ENCODE measurements at regions not wholly inside any gene's neighbourhood (a gene's known extent, or its start where the extent isn't known, plus 50 kb on each side); places are given as distances from the start of the nearest gene placed in this dataset.

DNA sequence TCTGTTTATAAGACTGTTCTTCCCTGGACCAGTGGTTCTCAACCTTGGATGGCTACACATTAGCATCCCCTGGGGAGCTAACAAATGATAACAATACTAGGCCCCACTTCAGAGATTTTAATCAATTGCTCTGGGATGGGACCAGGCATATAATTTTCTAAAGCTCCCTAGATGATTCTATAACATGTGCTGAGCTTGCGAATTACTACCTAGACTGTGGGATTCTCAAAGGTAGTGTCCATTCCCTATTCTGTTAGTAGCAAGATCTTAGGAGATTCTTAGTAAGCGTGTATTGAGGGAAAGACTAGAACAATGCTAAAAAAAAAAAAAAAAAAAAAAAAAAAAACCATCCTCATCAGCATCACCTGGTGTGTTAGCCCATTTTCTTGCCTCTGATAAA, 412.0 kb upstream of the CDH5 start:
- H3K9me3 Mint-ChIP-seq, result no peaks in the 10 kb centered on the region
- H3K4me1 Mint-ChIP-seq, result no peaks in the 10 kb centered on the region
- DNase-seq (no peak), ATAC-seq (no peak)
- no peak overlapping the region for H3K27ac Mint-ChIP-seq
- no peak overlapping the region for H3K4me3 Mint-ChIP-seq
- H3K27me3 Mint-ChIP-seq, result no peaks in the 10 kb centered on the region

DNA sequence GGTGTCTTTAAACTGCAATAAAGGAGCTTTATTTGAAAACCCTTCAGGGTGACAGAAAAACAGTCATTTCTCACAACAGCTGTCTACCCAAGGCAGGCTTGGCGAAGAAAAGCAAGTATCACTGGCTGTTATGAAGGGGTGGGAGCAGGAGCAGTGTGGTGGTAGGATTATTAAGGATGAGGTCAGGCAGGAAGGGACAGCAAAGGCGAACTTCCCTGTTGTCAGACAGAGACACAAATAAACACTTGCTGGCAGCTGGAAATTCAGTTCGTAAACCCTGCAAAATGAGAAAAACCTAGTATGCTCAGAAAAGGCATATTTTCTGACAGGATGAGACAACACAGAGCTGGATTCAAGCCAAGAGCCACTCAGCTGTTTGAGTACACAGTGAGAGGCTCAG, 416.3 kb upstream of the CDH5 start:
- Mint-ChIP-seq H3K9me3 (peaks cover 0 to 4% of the 10 kb centered on the region in 2 donors), H3K27me3 (no peaks in the 10 kb centered on the region), H3K4me3 (no peak overlapping the region), H3K27ac (no peak overlapping the region), H3K4me1 (no peaks in the 10 kb centered on the region)
- DNase-seq (no peak), ATAC-seq (no peak)

DNA sequence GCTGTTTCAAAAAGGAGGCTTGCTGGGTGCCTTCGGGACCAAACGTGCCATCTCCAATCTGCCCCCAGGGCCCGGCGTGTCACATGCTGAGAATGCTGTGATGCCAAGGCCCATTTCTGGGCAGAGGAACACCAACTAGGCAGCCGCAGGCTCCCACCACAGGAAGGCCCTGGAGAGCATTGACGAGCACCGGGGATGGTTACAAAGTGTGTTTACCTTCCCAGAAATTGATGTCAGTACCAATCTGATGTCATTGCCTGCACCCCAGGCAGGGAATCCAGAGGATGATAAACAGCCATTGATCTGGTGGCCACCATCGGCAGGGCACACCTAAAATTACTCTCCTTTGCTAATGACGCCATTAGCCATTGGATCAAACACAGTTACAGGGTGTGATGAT, 418.1 kb upstream of the CDH5 start:
- Mint-ChIP-seq H3K4me3 (no peak overlapping the region), H3K27ac (no peak overlapping the region), H3K27me3 (no peaks in the 10 kb centered on the region), H3K9me3 (peaks cover 5 to 9% of the 10 kb centered on the region in 2 donors), H3K4me1 (no peaks in the 10 kb centered on the region)
- no peak for DNase-seq
- no peak for ATAC-seq

DNA sequence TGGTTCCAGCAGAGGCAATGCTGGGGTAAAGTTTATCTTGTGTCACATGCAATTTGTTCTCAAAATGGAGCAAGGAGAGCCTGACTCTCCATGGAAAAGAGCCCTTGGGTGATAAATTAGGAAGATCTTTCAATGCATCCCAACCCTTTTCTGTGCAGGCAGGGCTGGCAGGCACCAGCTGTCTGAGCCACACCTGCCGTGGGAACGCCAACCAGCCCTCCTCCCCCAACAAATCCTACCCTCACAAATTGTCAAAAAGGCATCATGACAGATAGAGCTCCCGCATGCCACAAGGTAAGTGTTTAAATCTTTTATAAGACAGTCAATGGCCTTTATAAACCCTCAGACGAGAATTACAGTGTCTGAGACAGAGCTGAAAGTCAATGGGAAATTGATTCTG, 418.5 kb upstream of the CDH5 start:
- H3K9me3 Mint-ChIP-seq, result peaks cover 7 to 9% of the 10 kb centered on the region in 2 donors

GRCh38 chr16:65945493-65945892, 421.0 kb upstream of the CDH5 start:
- Mint-ChIP-seq H3K4me3 (no peak overlapping the region), H3K27ac (no peak overlapping the region), H3K4me1 (no peaks in the 10 kb centered on the region), H3K27me3 (no peaks in the 10 kb centered on the region), H3K9me3 (peaks cover 7 to 9% of the 10 kb centered on the region in 2 donors)
- ATAC-seq (no peak), DNase-seq (no peak)

More for the DNA sequence above, 418.5 kb upstream of the CDH5 start:
- DNase-seq (no peak), ATAC-seq (no peak)
- no peak overlapping the region for H3K4me3 Mint-ChIP-seq
- H3K27me3 Mint-ChIP-seq, result no peaks in the 10 kb centered on the region
- no peaks in the 10 kb centered on the region for H3K4me1 Mint-ChIP-seq
- no peak overlapping the region for H3K27ac Mint-ChIP-seq

DNA sequence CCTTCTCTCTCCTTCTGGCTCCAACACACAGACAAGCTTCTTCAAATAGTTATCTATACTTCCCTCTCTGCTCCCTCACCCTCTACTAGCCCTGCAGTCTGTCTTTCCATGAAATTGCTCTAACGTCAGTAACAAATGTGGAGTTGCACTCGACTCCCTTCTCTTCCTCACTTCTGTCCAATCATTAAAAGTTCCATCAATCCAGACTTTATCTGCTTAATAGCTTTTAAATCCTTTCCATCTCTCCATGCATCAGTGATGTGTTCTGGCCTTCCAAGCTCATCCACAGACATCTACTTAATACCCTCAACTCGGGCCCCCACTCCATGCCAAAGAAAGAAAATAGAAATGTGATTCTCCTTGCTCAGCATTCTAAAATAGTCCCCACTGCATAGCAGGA, 422.1 kb upstream of the CDH5 start:
- Mint-ChIP-seq H3K4me1 (no peaks in the 10 kb centered on the region), H3K4me3 (no peak overlapping the region), H3K9me3 (peaks cover 7 to 9% of the 10 kb centered on the region in 2 donors), H3K27ac (no peak overlapping the region), H3K27me3 (no peaks in the 10 kb centered on the region)
- DNase-seq (no peak), ATAC-seq (no peak)

DNA sequence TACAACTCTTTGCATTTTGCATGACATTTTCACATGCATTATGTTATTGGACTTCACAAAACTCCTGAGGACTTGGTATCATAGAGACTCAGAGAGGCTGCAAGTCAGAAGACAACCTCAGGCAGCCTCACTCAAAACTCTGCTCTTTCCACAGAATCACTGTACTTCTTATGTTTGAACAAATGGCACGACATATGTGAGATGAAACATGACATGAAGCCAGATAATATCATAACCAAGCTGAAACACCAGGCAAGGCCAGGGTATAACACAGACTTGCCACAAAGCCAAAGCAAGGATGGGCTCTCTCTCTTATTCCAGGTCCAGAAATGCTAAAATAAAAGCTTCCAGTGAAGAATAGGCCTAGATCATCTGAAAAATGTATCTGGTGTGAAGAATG, 425.8 kb upstream of the CDH5 start:
- no peaks in the 10 kb centered on the region for H3K4me1 Mint-ChIP-seq

DNA sequence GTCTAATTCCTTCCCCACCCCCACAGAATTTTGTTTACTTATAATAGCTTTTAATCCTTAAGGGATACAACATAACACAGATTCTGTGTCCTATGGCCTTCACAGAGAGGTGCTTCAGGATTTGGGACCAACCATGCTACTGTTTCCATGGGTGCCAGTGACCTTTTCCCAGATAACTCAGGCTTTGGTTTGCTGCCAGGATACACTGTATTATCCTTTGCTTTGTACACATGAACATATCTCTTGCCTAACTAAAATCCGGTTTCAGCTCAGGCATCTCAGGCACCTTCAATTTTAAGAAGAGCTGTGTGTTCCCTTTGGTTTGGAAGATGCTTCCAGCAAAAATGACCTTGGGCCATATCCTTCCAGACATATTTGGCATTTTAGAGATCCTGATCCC, 428.4 kb upstream of the CDH5 start:
- Mint-ChIP-seq H3K4me3 (no peak overlapping the region), H3K4me1 (no peaks in the 10 kb centered on the region), H3K27ac (no peak overlapping the region), H3K27me3 (no peaks in the 10 kb centered on the region), H3K9me3 (peaks cover 4 to 28% of the 10 kb centered on the region in 2 donors)
- no peak for ATAC-seq
- no peak for DNase-seq

More for the DNA sequence above, 425.8 kb upstream of the CDH5 start:
- Mint-ChIP-seq H3K27ac (no peak overlapping the region), H3K27me3 (no peaks in the 10 kb centered on the region), H3K4me3 (no peak overlapping the region), H3K9me3 (peaks cover 9 to 15% of the 10 kb centered on the region in 2 donors)
- DNase-seq (no peak), ATAC-seq (no peak)

- DNase-seq (no peak), ATAC-seq (no peak)
- Mint-ChIP-seq H3K4me1 (no peaks in the 10 kb centered on the region), H3K27ac (no peak overlapping the region), H3K4me3 (no peak overlapping the region), H3K27me3 (no peaks in the 10 kb centered on the region), H3K9me3 (peaks cover 4 to 31% of the 10 kb centered on the region in 2 donors)
These were observed 429.0 kb upstream of the CDH5 start for GRCh38 chr16:65937455-65937854.

DNA sequence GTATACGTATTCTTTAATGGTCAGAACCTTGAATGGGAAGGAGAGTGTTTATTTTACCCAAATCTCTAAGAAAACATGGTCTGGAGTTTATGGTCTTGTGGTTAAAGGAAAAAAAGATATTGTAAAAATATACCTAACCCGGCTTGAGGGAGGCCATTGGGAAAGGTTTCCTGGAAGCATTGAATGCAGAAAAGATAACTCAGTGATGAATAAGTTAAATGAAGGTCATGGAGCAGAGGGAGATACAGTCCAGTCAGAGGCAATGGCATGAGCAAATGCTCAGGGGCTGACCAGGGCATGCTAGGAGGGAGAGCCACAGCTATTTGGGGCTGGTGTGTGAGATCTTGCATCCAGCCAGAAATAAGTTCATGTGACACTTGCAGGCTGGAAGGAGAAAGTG, 430.4 kb upstream of the CDH5 start:
- H3K27ac Mint-ChIP-seq, result no peak overlapping the region
- no peak for DNase-seq
- H3K4me3 Mint-ChIP-seq, result no peak overlapping the region
- H3K9me3 Mint-ChIP-seq, result peaks cover 4 to 31% of the 10 kb centered on the region in 2 donors
- ATAC-seq, result no peak
- no peaks in the 10 kb centered on the region for H3K4me1 Mint-ChIP-seq
- no peaks in the 10 kb centered on the region for H3K27me3 Mint-ChIP-seq

DNA sequence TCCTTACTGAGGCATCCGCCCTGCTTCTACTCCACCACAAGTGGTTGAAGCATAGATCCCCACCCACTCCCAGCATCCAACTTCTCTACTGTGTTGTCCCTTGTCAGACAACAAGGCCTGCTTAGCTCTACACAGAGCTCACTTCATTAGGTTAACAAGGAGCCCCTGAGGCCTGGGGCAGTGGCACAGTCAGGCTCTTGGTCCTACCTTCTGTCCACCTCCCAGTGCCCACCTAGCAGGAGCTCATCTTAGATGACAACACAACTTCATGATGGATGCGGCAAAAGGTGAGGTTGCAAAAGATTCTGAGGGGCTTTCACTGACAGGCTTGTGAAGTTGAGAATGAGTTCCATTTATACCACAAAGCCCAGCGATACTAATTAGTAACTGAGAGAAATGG, 432.0 kb upstream of the CDH5 start:
- no peak for DNase-seq
- H3K9me3 Mint-ChIP-seq, result peaks cover 11 to 42% of the 10 kb centered on the region in 2 donors
- no peak overlapping the region for H3K4me3 Mint-ChIP-seq
- no peaks in the 10 kb centered on the region for H3K27me3 Mint-ChIP-seq
- no peak for ATAC-seq
- H3K4me1 Mint-ChIP-seq, result no peaks in the 10 kb centered on the region
- H3K27ac Mint-ChIP-seq, result no peak overlapping the region

DNA sequence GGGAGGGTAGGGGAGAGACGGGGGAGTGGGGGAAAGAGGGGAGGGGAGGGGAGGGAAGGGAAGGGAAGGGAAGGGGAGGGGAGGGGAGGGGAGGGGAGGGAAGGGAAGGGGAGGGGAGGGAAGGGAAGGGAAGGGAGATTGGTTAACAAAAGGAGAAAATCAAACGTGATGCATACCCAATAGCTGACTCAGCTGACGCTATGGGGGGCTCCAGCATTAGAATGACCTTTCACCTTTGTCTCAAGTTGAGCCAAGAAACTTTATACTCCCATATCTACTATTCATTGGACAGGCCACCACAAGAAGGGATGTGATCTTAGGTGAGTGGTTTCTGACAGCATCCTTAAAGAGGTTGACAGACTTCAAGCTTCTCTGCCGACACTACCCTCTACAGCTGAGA, 432.8 kb upstream of the CDH5 start:
- Mint-ChIP-seq H3K4me1 (no peaks in the 10 kb centered on the region), H3K4me3 (no peak overlapping the region), H3K27ac (no peak overlapping the region), H3K27me3 (no peaks in the 10 kb centered on the region), H3K9me3 (peaks cover 11 to 47% of the 10 kb centered on the region in 2 donors)
- ATAC-seq (no peak), DNase-seq (no peak)

DNA sequence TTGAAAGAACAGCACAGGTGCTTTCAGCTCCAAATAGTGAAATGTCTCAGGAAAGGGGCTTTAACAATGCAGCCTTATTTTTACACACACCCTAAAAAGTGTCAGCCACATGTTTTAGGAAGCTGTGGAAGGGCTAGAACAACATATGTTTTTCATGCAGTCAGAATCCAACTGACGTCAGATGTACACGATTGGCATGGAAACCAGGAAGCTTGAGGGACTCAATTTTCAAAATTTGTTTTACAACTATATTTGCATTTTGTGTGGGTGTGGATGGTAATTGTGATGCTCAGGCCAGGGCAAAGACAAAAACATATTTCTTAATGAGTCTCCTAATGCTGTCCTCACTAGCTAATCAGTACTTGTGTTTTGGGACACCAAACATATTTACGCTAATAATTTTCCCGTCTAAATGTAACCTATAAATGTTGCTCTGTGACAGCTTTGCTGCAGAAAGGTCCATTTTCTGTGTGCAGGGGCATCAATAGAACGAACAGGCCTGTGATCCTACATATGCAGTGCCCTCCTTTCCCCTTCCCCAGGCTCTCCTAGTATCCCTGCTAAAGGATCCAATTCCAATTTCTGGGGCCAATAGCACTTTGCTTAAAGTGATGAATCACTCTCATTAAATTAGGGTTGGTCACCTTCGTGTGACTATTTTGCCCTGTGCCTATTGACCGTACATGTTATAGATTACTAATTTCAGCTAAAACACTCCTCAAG, 434.0 kb upstream of the CDH5 start:
- DNase-seq (no peak), ATAC-seq (no peak)
- H3K4me1 Mint-ChIP-seq, result no peaks in the 10 kb centered on the region
- H3K27ac Mint-ChIP-seq, result no peak overlapping the region
- H3K4me3 Mint-ChIP-seq, result no peak overlapping the region
- no peaks in the 10 kb centered on the region for H3K27me3 Mint-ChIP-seq
- peaks cover 20 to 59% of the 10 kb centered on the region in 2 donors for H3K9me3 Mint-ChIP-seq

DNA sequence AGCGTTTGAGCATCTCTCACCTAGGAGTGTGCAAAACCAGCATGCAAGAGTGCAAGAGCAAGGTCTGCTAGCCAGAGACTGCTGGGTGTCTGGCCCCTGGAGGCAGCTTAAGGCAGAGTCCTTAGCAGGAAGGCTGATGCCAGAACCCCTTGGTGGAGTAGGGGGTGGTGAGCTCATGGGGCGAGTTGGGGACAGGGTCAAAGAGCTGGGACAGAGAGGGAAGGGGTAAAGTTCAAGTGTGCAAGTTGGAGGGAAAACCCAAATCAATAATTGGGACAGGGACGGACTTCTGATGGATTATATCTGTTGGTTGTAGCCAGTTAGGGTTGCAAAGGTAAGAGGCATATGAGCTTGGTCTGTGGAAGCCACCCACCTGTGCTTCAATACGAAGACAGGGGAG, 443.6 kb upstream of the CDH5 start:
- DNase-seq (no peak), ATAC-seq (no peak)
- H3K4me1 Mint-ChIP-seq, result no peaks in the 10 kb centered on the region
- peaks cover 18% of the 10 kb centered on the region for H3K27me3 Mint-ChIP-seq
- no peak overlapping the region for H3K27ac Mint-ChIP-seq
- no peak overlapping the region for H3K4me3 Mint-ChIP-seq
- H3K9me3 Mint-ChIP-seq, result peaks cover 6 to 7% of the 10 kb centered on the region in 2 donors

DNA sequence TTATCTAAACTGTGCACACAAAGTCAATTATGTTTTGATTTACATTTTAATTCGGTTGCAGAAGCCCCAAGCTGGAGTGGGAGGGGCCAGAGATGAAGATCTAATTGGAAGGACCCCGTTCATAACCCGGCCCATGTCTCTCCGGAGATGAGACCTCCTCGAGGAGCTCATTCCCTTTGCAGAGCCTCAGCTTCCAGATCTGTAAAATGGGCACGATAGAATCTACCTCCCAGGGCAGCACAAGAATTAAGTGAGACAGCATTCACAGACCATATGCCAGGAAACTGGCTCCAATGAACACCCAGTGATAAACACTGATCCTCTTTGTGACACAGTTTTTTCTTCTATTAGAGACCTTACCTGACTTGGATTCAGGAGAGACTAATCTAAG, 446.5 kb upstream of the CDH5 start:
- Mint-ChIP-seq H3K4me3 (no peak overlapping the region), H3K27ac (no peak overlapping the region), H3K27me3 (peaks cover 22% of the 10 kb centered on the region), H3K9me3 (peaks cover 10 to 18% of the 10 kb centered on the region in 2 donors), H3K4me1 (no peaks in the 10 kb centered on the region)
- ATAC-seq (no peak), DNase-seq (no peak)

- ATAC-seq (no peak), DNase-seq (no peak)
- H3K27ac Mint-ChIP-seq, result no peak overlapping the region
- H3K4me1 Mint-ChIP-seq, result no peaks in the 10 kb centered on the region
- no peak overlapping the region for H3K4me3 Mint-ChIP-seq
- peaks cover 22% of the 10 kb centered on the region for H3K27me3 Mint-ChIP-seq
- H3K9me3 Mint-ChIP-seq, result peaks cover 10 to 18% of the 10 kb centered on the region in 2 donors
These were observed 447.1 kb upstream of the CDH5 start for GRCh38 chr16:65919145-65919985.

Measured in stimulated activated naive CD8-positive, alpha-beta T cell treated with anti-CD3 and anti-CD28 coated beads, Interleukin-15, amount 100 ng/mL, for 72 hours (primary cell).